ENCODE measurements at regions not wholly inside any gene's neighbourhood (a gene's known extent, or its start where the extent isn't known, plus 50 kb on each side); places are given as distances from the start of the nearest gene placed in this dataset.

- no peak for TF ChIP-seq SRF (IDR thresholded peaks at IDR 0.05; ENCODE audit: low read depth)
These were observed 385.7 kb upstream of the IRX1 start (continued) for GRCh38 chr5:3209918-3210317.

- no peak overlapping the region for H2AFZ ChIP-seq (ENCODE audit: low read depth, low read length, poor library complexity, severe bottlenecking)
- TF ChIP-seq, protein P1, sequence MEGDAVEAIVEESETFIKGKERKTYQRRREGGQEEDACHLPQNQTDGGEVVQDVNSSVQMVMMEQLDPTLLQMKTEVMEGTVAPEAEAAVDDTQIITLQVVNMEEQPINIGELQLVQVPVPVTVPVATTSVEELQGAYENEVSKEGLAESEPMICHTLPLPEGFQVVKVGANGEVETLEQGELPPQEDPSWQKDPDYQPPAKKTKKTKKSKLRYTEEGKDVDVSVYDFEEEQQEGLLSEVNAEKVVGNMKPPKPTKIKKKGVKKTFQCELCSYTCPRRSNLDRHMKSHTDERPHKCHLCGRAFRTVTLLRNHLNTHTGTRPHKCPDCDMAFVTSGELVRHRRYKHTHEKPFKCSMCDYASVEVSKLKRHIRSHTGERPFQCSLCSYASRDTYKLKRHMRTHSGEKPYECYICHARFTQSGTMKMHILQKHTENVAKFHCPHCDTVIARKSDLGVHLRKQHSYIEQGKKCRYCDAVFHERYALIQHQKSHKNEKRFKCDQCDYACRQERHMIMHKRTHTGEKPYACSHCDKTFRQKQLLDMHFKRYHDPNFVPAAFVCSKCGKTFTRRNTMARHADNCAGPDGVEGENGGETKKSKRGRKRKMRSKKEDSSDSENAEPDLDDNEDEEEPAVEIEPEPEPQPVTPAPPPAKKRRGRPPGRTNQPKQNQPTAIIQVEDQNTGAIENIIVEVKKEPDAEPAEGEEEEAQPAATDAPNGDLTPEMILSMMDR (IDR thresholded peaks at IDR 0.05 in 2 of 3, conservative IDR thresholded peaks at IDR 0.05 in 1 of 3; ENCODE audit: borderline replicate concordance in 1 of 3, insufficient read depth in 1 of 3, low read depth in 2 of 3, low read length in 2 of 3), result no peak
- TF ChIP-seq TCF7L2 (IDR thresholded peaks at IDR 0.05; ENCODE audit: borderline replicate concordance, extremely low read depth, insufficient read depth, insufficient read length) (no peak), SP1 (IDR thresholded peaks at IDR 0.05; ENCODE audit: low read depth) (no peak), ZFX (IDR thresholded peaks at IDR 0.05) (no peak), EZH2phosphoT487 (IDR thresholded peaks at IDR 0.05; ENCODE audit: borderline replicate concordance) (no peak), RAD21 (IDR thresholded peaks at IDR 0.05; ENCODE audit: low read depth) (no peak), CBX3 (IDR thresholded peaks at IDR 0.05; ENCODE audit: low read depth) (no peak), ZNF274 (IDR thresholded peaks at IDR 0.05; ENCODE audit: low read depth, low read length) (no peak), CEBPB (IDR thresholded peaks at IDR 0.05; ENCODE audit: low read depth) (no peak), SRF (IDR thresholded peaks at IDR 0.05; ENCODE audit: low read depth) (no peak), POLR2A (IDR thresholded peaks at IDR 0.05; ENCODE audit: borderline replicate concordance, extremely low read depth, insufficient read depth, insufficient read length) (no peak), ELF1 (IDR thresholded peaks at IDR 0.05; ENCODE audit: borderline replicate concordance, low read depth) (no peak), FOSL1 (IDR thresholded peaks at IDR 0.05; ENCODE audit: low read depth) (no peak), EGR1 (IDR thresholded peaks at IDR 0.05; ENCODE audit: low read depth) (no peak), POLR2AphosphoS5 (IDR thresholded peaks at IDR 0.05; ENCODE audit: low read depth, low read length) (no peak), EZH2 (IDR thresholded peaks at IDR 0.05) (no peak)
- TF ChIP-seq, protein P2, sequence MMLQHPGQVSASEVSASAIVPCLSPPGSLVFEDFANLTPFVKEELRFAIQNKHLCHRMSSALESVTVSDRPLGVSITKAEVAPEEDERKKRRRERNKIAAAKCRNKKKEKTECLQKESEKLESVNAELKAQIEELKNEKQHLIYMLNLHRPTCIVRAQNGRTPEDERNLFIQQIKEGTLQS (IDR thresholded peaks at IDR 0.05), result no peak
- no peaks in the 10 kb centered on the region for H3K9me2 ChIP-seq (ENCODE audit: insufficient read depth)
- no peak overlapping the region for H3K27ac ChIP-seq (ENCODE audit: low read depth, low read length)
- H4K20me1 ChIP-seq (ENCODE audit: insufficient read depth), result no peaks in the 10 kb centered on the region
- H3K4me1 ChIP-seq (ENCODE audit: control insufficient read depth in 1 of 2, insufficient read depth in 2 of 2, low read length in 2 of 2), result no peaks in the 10 kb centered on the region
- no TSS peak for BruUV-seq (replicated peaks)
- peaks cover 0 to 41% of the 10 kb centered on the region in 2 experiments; a peak in 3 of 4 replicates for H3K9me3 ChIP-seq (ENCODE audit: control insufficient read depth in 1 of 2, insufficient read depth in 1 of 2, low read depth in 1 of 2, low read length in 2 of 2)
- no peaks in the 10 kb centered on the region for H3K27me3 ChIP-seq (ENCODE audit: insufficient read depth, low read length)
- ChIA-PET CTCF (no interaction called here), RAD21 (ENCODE audit: low non-redundant PET in 1 of 2, low total read pairs in 2 of 2, uncharacterized antibody in 2 of 2, unreplicated experiment in 2 of 2) (no interaction called here), POLR2A (no interaction called here)
- H3K4me2 ChIP-seq (ENCODE audit: low read length), result no peak overlapping the region
- DNase-seq (ENCODE audit: low read depth, low spot score), result no peak
- no peak for ATAC-seq
- intact Hi-C loops (cut with micrococcal nuclease), result no loop called here
- no peak overlapping the region for H3K4me3 ChIP-seq (replicated peaks in 1 of 2; ENCODE audit: low read depth in 1 of 2, low read length in 2 of 2)
- H3K9ac ChIP-seq (ENCODE audit: low read length), result no peak overlapping the region
- H3K36me3 ChIP-seq (ENCODE audit: control insufficient read depth in 1 of 2, insufficient read depth in 2 of 2, low read length in 2 of 2), result no peaks in the 10 kb centered on the region
- no peaks in the 10 kb centered on the region for H3K79me2 ChIP-seq (ENCODE audit: insufficient read depth, low read length)
These were observed 393.1 kb upstream of the IRX1 start for GRCh38 chr5:3202570-3202969.
